ENCODE measurements at regions not wholly inside any gene's neighbourhood (a gene's known extent, or its start where the extent isn't known, plus 50 kb on each side); places are given as distances from the start of the nearest gene placed in this dataset.

GRCh38 chr4:181427076-181427475 is 816.1 kb upstream of the TENM3 start:
- DNase-seq (ENCODE audit: low read depth) = no peak

GRCh38 chr4:181431006-181431405 is 812.2 kb upstream of the TENM3 start:
- DNase-seq (ENCODE audit: low read depth) = no peak

- no peak for DNase-seq (ENCODE audit: low read depth)
These were observed 811.5 kb upstream of the TENM3 start for GRCh38 chr4:181431661-181432060.

- DNase-seq (ENCODE audit: low read depth) = no peak
These were observed 810.9 kb upstream of the TENM3 start for GRCh38 chr4:181432335-181432734.

- DNase-seq (ENCODE audit: low read depth) = no peak
These were observed 805.3 kb upstream of the TENM3 start for GRCh38 chr4:181437895-181438294.

GRCh38 chr4:181438641-181439040 is 804.6 kb upstream of the TENM3 start:
- no peak for DNase-seq (ENCODE audit: low read depth)

GRCh38 chr4:181443021-181443420 is 800.2 kb upstream of the TENM3 start:
- no peak for DNase-seq (ENCODE audit: low read depth)

GRCh38 chr4:181465826-181466225 is 777.4 kb upstream of the TENM3 start:
- no peak for DNase-seq (ENCODE audit: low read depth)

- DNase-seq (ENCODE audit: low read depth) = no peak
These were observed 774.8 kb upstream of the TENM3 start for GRCh38 chr4:181468451-181468850.

GRCh38 chr4:181470306-181470705 is 772.9 kb upstream of the TENM3 start:
- no peak for DNase-seq (ENCODE audit: low read depth)

GRCh38 chr4:181475359-181475758 is 767.8 kb upstream of the TENM3 start:
- DNase-seq (ENCODE audit: low read depth) = no peak

GRCh38 chr4:181475781-181476507 is 767.3 kb upstream of the TENM3 start:
- no peak for DNase-seq (ENCODE audit: low read depth)

GRCh38 chr4:181476508-181476890 is 766.7 kb upstream of the TENM3 start:
- no peak for DNase-seq (ENCODE audit: low read depth)

GRCh38 chr4:181477591-181477990 is 765.6 kb upstream of the TENM3 start:
- DNase-seq (ENCODE audit: low read depth) = no peak

- no peak for DNase-seq (ENCODE audit: low read depth)
These were observed 764.5 kb upstream of the TENM3 start for GRCh38 chr4:181478656-181479055.

GRCh38 chr4:181479141-181479540 is 764.1 kb upstream of the TENM3 start:
- DNase-seq (ENCODE audit: low read depth) = no peak

GRCh38 chr4:181484396-181484795 is 758.8 kb upstream of the TENM3 start:
- DNase-seq (ENCODE audit: low read depth) = no peak

- no peak for DNase-seq (ENCODE audit: low read depth)
These were observed 754.3 kb upstream of the TENM3 start for GRCh38 chr4:181488926-181489325.

- DNase-seq (ENCODE audit: low read depth) = no peak
These were observed 745.1 kb upstream of the TENM3 start for GRCh38 chr4:181498148-181498547.

- DNase-seq (ENCODE audit: low read depth) = no peak
These were observed 740.6 kb upstream of the TENM3 start for GRCh38 chr4:181502611-181503010.

GRCh38 chr4:181503687-181504390 is 739.4 kb upstream of the TENM3 start:
- DNase-seq (ENCODE audit: low read depth) = no peak

GRCh38 chr4:181504924-181505323 is 738.3 kb upstream of the TENM3 start:
- DNase-seq (ENCODE audit: low read depth) = no peak

GRCh38 chr4:181507180-181507835 is 735.9 kb upstream of the TENM3 start:
- DNase-seq (ENCODE audit: low read depth) = no peak

Data from activated gamma-delta T cell treated with anti-CD3 and anti-CD28 coated beads, Interleukin-2, amount 50 U/mL, for 16 hours (primary cell).